ENCODE measurements at regions not wholly inside any gene's neighbourhood (a gene's known extent, or its start where the extent isn't known, plus 50 kb on each side); places are given as distances from the start of the nearest gene placed in this dataset.
"Not testable (repeated sequence)": the region's sequence is repeated elsewhere in the genome, so short reads cannot be mapped to it uniquely, and the experiment has no call there.

DNA sequence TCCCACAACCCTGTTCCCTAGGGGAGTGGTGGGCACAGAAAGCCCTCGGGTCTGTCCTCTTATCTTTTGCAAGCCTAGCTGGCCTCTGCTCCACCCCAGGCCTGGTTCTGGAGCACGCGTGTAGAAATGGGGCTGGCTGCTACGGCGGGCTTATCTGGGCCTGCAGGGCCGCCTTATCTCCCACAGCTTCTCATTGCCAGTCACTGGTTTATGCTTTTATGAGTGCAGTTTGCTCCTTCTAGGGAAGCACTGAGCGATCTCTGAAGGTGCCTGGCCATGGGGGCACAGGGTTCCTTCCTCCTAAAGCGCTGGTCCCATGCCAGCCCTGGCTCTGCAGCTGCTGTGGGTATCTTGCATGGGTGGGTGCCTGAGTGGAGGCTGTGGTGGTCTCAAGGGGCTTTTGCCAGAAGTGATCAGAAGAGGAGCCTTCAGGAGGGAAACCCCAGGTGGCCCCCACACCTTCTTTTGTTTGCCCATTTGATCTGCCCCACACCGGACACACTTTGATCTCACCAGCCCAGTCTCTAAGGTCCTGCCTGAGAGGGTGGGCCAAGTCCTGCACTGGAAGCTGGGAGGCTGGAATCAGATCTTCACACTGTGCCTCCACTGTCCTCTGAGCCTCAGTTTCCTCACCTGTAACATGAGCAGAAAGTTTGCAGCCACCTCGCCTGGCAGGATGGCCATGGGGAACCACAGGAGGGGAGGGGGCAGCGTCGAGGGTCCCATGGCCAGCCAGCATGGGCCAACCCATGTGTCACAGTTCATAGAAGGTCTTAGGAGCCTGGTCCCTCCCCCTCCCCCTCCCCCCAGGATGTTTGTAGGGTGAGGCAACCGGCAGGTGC, 86.6 kb upstream of the FGF3 start:
- DNase-seq = no peak

DNA sequence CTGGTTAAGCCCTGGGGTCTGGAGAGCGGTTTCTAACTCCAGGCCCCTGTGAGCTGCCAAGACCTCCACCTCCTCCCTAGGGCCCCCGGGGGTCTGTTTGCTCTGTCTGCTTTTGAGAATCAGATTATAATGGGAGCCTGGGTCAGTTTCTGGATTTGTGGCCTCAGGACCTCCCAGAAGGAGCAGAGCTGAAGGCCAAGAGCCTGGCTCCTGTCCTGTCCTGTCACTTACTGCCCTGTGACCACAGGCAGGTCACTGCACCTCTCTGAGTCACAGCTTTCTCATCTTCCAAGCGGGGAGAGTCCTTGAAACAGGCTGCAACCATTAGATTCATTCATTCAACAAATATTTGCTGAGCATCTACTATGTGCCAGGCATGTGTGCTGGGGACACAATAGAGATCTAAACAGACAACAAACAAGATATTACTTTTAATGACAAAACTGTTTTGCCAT, 87.3 kb upstream of the FGF3 start:
- DNase-seq = no peak

DNA sequence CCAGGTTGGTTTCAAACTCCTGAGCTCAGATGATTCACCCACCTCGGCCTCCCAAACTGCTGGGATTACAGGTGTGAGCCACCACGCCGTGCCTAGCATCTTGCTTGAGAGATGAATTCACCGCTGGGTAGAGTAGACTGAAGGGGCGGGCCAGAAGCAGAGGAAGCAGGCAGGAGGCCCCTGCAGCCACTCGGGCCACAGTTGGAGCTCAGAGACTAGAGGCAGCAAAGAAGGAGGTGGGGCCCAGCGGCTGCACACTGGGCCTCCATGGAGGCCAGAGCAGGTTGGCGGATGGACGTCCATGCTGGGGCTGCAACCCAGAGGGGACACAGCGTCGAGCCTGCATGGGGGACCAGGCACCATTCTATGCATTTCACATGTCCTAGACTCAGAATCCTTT, 88.4 kb upstream of the FGF3 start:
- no peak for DNase-seq

DNA sequence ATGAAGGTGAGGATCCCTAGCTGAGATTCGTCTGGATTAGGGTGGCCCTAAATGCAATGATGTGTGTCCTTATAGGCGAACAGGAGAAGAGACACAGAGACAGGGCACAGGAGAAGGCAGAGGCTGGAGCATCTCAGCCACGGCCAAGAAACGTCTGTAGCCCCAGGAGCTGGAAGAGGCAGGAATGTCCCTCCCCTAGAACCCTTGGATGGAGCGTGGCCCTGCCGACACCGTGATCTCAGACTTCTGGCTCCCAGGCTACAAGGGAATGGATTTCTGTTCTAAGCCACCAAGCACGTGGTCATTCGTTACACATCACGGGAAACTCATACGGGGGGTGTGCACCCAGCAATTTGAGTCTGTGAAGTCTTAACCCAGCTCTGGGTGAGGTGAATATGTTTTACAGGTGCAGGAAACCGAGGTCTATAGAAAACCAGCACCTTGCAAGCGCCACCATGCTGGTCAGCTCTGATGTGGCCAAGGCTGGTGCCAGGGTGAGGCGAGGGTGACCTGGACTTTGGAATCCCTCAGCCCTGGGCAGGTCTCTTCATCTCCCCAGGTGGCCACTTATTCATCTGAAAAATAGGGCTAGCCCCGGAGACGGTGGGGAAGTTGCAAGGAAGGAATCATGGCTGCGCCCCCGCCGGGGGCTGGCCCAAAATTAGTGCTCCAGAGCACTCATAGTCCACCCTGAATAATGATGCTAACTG, 89.5 kb upstream of the FGF3 start:
- no peak for DNase-seq

DNA sequence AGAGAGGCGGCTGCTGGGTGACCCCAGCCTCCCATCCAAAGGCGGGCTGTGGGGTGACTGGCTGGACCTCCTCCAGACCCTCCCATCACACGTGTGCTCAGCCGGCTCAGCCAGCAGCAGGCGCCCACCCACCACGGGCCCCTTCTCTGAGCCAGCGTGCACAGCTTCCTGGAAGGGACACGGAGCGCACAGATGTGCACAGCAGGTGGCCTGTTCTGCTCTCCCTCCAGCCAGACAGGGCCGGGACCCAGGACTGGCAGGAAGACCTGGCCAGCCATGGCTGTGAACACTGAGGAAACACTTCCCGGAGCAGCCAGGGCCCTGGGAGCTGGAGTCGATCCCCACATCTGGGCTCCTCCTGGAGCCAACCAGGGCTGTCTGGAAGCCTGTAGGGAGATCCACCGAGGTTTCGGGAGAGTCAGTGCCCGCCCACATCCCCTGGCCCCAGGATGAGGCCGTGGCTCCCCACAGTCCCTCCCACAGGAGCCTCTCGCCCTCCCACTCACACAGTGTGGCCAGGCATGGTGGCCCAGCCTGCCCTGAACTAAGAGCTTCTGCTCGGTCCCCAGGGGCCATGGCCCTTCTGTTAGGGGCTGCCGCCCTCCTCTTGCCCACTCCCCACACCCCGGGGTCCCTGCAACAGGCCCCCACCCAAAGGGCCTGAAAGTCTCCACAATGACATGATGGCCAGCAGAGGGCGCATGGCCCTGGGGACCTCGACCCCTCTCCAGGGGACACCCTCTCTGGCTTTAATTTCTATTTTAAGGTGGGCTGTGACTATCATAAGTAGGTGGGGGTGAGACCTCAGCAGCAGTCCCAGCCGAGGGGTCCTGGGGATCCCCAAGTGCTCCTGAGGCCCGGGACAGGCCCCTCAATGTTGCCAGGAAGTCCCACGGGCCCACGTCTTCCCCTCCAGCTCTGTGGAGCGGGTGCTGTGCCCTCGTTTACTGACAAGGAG, 90.6 kb upstream of the FGF3 start:
- peak; percentile 68 for DNase-seq

DNA sequence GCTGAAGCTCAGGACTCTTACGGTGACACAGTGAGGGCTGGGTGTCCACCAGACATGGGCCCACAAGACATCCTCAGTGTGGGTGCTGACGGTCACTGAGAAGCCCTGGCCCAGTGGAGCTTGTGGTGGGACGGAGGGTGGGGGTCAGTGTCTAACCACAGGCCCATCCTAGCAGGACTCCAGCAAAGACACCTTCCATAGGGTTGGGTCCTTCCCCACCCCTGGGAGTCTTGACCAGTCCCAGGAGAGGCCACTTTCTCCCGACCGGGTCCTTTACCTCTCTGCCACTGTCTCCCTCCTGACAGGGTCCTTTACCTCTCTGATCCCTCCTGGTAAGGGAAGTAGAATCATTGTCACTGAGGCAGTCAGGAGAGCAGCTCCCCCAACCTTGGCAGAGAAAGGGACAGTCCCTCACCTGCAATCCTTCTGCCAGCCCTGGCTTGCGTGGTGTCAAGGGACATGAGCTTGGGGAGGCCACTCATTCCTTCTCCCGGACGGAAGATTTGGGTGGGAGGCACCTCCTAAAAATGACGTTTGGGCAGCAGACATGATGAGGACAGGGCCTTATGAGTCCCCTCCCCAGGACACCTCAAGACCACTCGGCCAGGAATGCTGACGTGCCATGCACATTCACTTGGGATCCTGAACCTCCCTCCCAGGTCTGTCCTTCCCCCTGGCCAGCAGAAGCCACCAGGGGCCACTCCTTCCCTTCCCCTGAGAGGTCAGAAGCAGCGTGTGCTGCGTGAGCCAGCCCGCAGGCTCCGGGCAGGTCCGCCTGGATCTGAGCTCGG, 91.5 kb upstream of the FGF3 start:
- DNase-seq = no peak

DNA sequence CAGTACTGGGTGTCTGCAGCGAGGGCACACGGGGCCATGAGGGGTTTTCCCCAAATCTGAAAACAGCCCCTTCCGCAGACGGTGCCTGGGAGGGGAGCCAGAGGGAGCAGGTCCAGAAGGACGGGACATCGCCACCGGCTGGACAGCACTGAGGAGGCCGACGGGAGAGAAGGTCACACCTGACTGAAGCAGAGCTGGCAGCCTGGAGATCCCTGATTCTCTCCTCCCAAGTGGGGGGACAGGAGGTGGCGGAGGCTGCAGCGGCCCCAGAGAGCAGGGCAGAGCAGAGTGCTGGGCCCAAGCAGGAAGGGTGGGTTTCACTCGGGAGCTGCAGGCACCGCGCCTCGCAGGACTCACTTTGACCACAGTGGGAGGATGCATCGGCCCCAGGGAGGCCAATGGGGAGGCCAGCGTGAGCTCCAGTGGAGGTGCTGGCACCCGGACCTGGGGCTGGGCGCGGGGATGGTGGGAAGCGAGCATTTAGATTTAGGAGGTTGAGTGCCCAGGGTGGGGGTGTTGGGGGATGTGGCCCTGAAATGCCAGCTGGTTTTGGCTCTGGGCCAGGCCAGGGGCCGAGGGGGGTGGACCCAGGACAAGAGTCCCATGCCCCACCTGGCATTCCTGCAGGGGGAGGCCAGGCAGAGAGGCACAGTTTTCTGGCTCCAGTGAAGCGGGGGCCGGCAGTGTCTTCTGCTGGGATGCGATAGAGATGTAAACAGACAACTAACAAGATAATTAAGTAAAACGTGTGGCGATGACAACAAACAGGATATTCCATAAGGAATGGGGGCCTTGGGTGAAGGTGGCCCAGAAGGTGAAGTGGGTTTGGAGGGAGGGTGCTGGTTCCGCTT, 92.3 kb upstream of the FGF3 start:
- no peak for DNase-seq

DNA sequence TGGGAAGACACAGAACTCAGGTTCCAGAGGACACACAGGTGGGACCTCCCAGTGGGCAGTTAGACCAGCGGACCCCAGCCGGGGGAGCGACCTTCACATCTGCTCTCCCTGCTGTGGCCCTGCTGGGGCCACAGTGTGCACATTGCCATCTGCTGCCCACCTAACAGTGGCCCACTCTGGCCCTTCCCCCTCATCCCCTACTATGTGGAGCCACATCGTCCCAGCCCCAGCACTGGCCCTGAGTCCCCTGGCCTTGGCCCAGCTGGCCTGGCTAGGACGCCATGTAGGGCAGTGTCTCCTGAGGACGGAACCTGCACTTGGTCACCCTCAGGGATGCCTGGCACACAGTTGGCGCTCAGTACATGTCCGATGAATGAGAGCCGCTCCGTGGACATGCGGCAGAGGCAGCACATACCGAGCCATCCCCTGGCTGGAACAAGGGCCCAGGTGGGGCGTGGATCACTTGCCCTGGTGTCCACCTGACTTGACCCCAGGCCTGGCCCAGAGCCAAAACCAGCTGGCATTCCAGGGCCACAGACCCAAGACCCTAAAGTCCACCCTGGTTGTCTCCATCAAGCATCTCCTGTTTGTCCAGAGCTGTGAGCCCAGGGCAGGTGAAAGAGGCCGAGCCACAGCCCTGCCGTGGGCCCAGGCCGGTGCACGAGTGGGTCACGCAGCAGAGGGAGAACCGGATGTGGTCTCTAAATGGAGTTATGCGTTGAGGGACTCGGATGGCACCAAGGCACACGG, 93.1 kb upstream of the FGF3 start:
- DNase-seq = no peak

DNA sequence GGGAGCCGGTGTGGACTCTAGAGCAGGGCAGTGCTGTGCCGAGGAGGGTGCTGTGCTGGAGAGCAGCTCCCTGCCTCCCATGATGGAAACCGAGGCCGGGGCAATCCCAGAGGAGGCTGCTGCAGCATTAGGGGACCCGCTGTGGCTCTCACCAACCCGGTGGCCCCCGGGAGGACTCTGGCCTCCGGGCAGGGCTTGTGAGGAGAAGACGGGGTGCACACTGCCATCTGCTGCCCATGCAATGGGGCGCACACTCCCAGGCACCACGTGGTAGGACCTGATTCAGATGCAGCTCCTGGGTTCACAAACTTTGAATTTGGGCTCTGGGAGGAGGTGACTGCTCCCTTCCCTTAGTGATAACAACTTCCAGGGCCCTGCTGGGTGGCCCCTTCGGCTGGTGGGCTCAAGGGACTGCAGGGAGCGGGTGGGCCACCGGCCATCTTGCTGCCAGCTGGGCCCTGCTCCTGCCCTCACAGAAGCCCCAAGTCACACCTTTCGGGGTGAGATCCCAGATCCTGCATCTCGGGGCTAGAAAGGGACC, 93.8 kb upstream of the FGF3 start:
- no peak for DNase-seq

DNA sequence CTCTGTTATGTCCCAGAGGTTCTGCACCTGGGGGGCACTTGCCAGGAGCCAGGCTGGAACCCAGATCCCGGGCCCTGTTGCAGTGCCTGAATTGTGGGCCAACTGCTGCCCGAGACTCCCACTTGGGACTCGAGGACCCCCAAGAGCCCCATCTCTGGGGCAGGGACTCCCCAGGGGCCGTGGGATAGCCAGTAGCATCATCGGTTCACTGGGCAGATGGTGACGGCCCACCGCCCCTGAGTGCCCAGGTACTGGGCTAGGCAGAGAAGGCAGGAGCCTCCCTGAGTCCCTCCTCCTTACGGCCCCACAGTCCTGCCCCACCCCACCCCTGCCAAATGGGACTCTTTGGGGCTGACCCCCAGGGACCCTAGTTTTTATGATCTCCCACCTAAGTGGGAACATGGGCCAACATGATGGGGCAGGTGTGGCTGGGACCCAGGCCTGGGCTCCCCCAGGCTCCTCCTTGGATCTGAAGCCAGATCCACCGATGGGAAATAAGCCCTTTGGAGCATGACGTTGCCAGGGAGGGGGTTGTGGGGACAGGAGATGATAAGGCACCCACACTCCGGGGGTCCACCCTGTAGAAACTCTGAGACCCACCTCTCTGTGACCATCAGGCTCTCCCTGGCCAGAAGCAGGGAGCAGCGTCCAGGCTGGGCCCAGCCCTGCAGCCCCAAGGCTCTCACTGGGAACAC, 94.5 kb upstream of the FGF3 start:
- DNase-seq = no peak

DNA sequence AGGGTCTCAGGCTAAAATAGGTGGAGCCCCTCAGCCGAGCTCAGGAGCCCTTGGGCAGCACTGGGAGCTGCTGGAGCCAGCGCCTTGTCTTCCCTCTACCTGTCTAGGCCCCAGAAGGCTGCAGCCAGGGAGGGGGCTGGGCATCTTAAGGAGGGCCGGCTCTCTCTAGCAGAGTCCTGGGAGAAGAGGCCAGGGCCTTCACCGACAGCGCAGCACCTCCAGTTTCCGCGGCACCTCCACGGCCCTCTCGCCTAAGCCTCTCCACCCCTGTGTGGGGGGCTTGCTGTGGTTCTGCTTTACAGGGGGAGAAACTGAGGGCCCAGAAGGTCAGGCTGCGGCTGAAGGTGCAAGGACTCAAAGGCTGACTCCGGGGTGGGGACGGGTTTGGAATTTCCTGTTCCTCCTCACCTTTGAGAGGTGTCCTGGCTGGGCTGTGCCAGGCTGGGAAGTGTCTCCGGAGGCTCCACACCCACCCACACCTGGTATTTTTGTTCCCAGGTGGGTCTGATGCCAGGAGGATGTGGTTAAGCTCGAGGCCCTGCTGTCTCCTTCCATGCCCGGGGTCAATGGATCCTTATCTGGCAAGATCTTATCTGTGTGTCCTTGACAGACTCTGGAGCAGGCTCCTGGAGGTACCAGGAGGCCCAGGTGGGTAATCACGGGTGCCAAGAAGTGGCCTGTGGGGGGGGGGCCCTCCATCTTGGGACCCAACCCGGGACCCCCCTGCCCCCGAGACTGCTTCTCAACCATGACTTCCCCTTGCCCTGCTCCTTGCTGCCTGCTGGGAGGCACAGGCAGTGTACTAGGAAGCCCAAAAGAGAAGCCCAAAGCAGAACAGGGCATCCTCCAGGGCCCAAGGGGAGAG, 95.3 kb upstream of the FGF3 start:
- no peak for DNase-seq

DNA sequence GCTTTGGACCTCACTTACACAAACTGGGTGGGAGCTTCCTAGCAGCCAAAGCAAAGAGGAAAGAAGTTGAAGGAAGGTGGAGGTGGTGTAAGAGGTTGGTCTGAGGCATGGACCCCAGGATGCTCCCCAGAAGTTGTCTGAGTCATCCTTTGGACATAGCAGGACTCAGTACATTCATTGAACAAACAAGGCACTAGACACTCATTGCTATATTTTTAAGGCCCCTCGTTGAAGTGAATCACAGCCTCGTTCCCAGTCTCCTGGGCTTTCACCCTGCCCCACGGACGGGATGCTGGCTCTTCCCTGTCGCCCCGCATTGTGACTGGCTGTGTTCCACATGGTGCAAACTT, 95.9 kb upstream of the FGF3 start:
- DNase-seq = no peak

DNA sequence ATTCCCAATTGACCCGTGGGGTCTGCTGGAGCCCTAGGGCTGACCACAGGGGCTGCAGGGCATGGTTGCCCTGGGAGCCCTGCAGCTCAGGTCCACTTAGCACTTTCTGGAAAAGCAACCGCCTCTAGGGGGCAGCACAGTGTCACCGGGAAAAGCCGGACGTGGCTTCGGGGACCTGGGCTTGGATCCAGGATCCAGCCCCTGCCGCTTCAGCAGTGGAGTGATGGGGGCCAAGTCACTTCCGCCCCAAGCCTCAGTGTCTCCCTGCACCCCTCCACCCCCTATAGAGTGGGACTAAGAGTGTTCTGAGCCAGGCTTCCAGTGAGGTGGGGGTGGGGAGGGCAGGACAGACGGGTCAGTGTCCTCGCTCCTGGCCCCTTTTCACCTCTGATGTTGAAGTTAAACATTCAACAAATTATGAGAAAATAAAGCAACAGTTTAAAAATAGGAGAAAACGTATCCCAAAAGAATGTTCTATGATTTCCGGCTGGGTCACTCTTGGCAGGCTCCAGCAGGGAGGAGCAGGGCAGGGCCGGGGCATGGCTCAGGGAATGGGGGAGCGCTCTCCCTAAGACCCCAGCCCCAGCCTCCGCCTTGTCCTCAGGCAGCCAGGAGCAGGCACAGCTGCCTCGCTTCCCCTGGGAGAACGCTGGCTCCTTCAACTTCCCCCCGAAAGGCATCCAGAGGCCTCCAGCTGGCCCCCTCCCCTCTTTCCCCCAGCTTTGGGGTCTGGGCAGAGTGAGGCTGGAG, 96.5 kb upstream of the FGF3 start:
- peak; percentile 86 for DNase-seq

DNA sequence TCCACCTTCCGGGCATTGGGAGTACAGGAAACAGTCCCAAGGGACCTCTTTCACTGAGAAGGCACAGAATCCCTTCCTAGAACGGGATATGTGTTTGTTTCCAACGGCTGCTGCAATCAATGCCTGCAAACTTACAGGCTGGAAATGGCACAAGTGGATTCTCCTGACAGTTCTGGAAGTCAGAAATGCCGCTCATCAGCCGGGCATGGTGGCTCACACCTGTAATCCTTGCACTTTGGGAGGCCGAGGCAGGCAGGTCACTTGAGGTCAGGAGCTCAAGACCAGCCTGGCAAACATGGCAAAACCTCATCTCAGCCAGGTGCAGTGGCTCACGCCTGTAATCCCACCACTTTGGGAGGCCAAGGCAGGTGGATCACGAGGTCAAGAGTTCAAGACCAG, 97.0 kb upstream of the FGF3 start:
- not testable (repeated sequence) for DNase-seq

DNA sequence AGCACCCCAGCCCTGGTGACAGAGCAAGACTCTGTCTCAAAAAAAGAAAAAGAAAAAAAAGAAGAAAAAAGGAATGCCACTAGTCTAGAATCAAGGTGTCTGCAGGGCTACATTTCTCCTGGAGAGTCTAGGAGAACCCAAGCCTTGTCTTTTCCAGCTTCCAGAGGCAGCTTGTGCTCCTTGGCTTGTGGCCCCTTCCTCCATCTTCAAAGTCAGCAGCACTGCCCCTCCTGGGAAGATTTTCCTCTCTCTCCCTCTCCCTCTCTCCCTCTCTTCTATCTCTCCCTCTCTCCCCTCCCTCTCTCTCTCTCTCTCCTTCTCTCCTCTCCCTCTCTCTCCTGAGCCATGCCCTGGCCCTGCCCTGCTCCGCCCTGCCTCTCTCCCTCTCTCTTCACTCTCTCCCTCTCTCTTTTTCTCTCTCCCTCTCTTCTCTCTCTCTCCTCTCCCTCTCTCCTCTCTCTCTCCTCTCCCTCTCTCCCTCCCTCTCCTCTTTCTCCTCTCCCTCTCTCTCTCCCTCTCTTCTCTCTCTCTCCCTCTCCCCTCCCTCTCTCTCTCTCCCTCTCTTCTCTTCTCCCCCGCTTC, 97.7 kb upstream of the FGF3 start:
- no peak for DNase-seq

DNA sequence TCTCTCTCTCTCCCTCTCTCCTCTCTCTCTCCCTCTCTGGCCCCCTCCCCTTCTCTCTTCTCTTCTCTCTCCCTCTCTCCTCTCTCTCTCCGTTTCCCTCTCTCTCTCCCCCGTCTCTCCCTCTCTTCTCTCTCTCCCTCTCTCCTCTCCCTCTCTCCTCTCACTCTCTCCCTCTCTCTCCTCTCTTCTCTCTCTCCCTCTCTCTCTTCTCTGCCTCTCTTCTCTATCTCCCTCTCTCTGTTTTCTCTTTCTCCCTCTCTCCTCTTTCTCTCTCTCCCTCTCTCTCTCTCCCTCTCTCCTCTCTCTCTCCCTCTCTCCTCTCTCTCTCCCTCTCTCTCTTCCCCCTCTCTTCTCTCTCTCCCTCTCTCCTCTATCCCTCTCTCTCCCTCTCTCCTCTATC, 98.3 kb upstream of the FGF3 start:
- no peak for DNase-seq

DNA sequence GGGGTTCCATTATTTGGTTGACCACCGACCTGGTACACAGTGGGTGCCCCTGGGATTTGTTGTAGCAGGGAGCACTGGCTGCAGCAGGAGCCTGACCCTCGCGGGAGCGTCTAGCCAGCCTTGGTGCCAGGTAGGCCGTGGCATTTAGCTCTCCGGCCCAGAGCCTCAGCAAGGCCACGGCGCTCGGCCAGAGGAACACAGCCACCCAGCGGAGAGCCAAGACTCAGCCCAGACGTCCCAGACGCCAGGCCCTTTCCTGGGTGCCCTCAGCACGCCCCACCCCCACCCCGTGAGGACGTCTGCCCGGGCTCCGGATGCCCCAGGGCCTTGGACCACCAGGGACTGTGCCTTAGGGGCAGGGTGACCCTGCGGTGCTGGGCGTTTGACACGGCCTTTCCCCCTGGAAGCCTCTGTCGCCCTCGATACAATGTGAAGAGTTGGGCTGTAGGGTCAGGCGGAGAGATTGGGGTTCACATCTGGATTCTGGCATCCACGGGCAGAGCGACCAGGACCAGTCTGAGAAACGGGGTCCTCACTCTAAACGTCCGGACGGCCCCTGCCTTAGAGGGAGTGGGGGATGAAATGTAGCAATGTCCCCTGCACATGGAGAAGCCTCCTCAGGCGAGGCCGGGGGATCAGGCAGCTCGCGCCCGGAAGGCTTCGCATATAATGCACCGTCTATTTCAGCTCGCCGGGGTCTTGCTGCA, 99.2 kb upstream of the FGF3 start:
- DNase-seq = no peak
